Nucleus accumbens (tissue), 56 donors: ENCODE measurements at regions not wholly inside any gene's neighbourhood (a gene's known extent, or its start where the extent isn't known, plus 50 kb on each side); places are given as distances from the start of the nearest gene placed in this dataset.

Experiments used
- DNase-seq, 56 donors: peaks; one replicate each; lab custom pipeline; 2025; lab: John Stamatoyannopoulos, UW

GRCh38 chr6:145451029-145451428 is 284.3 kb downstream of the EPM2A start:
- DNase-seq: no peak

DNA sequence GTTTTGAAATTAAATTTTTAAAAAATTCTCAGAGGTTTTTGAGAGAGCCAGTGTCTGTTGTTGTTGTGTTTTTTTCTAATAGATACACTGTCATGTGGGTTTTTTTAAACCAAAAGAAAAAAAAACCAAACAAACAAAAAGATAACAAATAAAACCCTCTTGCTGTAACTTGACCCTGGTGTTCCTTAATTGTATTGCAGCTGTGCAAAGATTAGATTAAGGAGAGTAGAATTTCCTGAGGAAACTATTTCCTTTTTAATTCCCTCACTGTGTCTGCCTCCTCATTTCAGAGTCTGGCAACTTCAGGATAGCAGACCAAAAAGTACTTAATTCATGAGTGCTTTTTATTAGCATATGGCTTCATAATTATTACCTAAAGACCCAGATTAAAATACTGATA is 281.9 kb downstream of the EPM2A start:
- DNase-seq: no peak

- no peak for DNase-seq
Measured at GRCh38 chr6:145454006-145454405, 281.3 kb downstream of the EPM2A start.

- DNase-seq: no peak
Measured at GRCh38 chr6:145457556-145457955, 277.8 kb downstream of the EPM2A start.

- DNase-seq: no peak
Measured at GRCh38 chr6:145468534-145468933, 266.8 kb downstream of the EPM2A start.

DNA sequence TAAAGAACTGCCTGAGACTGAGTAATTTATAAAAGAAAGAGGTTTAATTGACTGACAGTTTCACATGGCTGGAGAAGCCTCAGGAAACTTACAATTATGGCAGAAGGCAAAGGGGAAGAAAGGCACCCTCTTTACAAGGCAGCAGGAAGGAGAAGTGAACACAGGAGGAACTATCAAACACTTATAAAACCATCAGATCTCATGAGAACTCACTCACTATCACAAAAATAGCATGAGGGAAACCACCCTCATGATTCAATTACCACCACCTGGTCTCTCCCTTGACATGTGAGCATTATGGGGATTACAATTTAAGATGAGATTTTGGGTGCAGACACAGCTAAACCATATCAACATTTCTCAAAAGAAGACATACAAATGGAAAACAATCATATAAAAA is 266.3 kb downstream of the EPM2A start:
- no peak for DNase-seq

- DNase-seq: no peak
Measured at GRCh38 chr6:145475794-145476396, 259.4 kb downstream of the EPM2A start.

GRCh38 chr6:145480024-145480423 is 255.3 kb downstream of the EPM2A start:
- DNase-seq: no peak

- DNase-seq: no peak
Measured at GRCh38 chr6:145483191-145483996, 251.9 kb downstream of the EPM2A start.

DNA sequence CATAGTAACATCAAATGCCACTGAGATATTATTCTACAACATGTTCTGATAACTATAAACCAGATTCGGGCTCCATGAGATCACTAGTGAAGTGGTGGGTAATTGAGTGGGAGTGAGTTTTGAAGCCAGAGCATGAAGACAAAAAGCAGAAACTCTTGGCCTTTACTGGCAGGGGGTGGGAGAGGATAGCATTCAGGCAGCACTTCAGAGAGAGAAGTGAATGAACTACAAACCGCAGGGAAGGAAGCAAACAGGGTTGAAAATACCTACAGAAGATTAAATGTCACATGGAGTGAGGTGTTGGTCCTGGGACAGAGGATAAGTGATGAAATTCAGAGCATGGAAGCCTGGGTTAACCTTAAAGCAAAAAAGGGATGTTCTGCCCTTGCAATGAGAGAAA is 250.0 kb downstream of the EPM2A start:
- no peak for DNase-seq

GRCh38 chr6:145486306-145486705 is 249.0 kb downstream of the EPM2A start:
- no peak for DNase-seq

DNA sequence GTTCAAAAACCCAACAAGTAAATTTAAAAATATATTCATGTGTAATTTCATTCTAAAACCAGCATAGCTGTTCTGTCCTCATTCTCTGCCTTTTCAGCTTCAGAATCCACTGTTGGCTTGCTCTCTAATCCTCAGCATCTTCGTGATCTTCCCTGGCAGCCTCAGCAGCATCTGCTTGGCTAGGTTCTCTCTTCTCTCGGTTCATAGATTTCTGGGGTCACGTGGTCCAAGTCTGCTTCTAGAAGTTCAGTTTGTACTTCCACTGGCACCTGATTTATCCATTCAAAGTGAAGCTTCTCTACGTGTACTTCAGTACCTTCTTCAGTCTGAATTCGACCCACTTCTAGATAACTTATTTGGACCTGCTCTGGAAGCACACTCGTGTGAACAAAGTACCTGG is 245.7 kb downstream of the EPM2A start:
- no peak for DNase-seq

DNA sequence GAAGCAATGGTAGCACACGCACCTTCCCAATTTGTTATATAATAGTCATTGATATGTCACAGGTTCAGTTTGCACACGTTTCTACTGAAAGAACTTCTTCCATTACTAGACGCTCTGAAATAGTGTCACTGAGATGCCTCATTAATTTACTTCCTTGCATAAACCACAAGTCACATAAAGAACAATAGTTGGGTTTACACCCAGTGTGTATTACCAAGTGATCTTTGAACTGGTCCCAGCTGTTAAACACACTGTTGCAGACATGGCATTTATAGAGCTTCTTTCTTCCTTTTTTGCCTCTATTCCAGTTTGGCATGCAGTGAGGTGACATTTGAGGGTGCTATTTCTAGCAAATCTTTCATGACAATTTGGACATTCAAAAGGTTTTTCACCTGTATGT is 245.3 kb downstream of the EPM2A start:
- no peak for DNase-seq

- no peak for DNase-seq
Measured at GRCh38 chr6:145491126-145491525, 244.2 kb downstream of the EPM2A start.

DNA sequence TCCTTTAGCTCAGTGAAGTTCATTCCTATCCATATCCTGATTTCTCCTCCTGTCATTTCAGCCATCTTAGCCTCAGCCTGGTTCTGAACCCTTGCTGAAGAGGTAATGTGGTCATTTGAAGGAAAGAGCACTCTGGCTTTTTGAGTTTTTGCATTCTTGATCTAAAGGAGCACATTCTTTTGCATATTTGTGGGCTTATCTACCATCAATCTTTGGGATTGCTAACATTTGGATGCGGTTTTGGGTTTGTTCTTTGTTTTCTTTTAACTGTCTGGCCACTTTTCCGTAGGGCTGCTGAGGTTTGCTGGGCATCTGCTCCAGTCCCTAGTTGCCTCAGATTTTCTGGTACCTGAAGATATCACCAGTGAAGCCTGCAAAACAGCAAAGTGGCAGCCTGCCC is 238.3 kb downstream of the EPM2A start:
- DNase-seq: no peak

DNA sequence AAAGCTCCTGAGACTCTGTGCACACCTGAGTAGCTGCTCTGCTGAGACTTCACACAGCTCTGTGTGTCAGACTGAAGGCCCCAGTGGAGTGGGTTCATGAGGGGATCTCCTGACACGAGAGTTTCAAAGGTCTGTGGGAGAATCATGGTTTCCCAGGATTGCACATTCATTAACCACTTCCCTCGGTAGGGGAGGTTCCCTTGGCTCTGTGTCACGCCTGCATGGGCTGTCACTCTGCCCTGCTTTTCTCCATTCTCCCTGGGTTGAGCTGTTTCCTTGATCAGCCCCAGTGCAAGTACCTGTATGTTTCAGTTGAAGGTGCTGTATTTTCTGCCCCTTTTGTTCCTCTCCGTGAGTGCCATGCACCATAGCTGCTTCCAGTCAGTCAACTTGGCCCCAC is 236.9 kb downstream of the EPM2A start:
- DNase-seq: no peak

- no peak for DNase-seq
Measured at GRCh38 chr6:145502416-145502815, 232.9 kb downstream of the EPM2A start.

GRCh38 chr6:145506136-145506535 is 229.2 kb downstream of the EPM2A start:
- no peak for DNase-seq

- no peak for DNase-seq
Measured at GRCh38 chr6:145506565-145506964, 228.8 kb downstream of the EPM2A start.

DNA sequence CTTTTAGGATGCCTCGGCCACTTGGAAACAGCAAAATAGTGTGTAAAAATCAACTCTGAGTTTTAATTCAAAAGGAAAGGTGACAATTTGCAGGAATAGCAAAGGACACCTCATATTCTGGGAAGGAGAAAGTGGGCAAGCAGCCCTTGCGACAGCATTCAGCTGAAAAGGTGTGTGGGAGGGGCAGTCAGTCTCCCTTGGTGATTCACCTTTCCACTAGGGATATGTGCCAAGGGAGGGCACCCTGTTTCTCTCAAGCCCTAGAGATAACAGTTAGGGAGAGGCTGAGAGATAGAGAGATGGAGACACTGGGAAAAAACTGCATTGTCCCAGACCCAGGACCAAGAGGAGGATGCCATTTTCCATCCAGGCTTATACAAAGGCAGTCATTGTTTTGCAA is 228.1 kb downstream of the EPM2A start:
- no peak for DNase-seq

- DNase-seq: no peak
Measured at GRCh38 chr6:145508107-145508506, 227.2 kb downstream of the EPM2A start.

GRCh38 chr6:145517492-145517891 is 217.8 kb downstream of the EPM2A start:
- no peak for DNase-seq
